T-helper 1 cell (primary cell): ENCODE measurements at regions not wholly inside any gene's neighbourhood (a gene's known extent, or its start where the extent isn't known, plus 50 kb on each side); places are given as distances from the start of the nearest gene placed in this dataset.

Source experiments
- DNase-seq, 5 donors: peaks; one replicate each; pipeline ENCODE4 v3.0.0-alpha.2; 2012 to 2020

DNA sequence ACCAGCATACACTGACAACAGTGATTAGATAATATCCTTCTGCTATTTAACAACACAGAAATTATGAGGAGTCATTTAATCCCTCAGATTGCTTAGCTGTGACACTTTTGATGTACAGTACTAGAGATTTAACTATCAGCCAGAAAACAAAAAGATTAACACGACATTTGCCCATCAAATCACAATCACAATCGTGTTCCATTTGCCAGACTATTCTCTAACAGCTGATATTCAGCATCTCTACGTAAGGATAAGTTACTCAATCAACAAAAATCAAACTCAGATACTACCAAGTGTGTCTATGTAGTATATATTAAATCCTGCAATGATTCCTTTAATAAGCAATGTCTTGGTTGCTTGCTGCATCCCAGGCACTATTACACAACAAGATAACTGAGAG is 558.7 kb upstream of the USP15 start:
- no peak for DNase-seq

DNA sequence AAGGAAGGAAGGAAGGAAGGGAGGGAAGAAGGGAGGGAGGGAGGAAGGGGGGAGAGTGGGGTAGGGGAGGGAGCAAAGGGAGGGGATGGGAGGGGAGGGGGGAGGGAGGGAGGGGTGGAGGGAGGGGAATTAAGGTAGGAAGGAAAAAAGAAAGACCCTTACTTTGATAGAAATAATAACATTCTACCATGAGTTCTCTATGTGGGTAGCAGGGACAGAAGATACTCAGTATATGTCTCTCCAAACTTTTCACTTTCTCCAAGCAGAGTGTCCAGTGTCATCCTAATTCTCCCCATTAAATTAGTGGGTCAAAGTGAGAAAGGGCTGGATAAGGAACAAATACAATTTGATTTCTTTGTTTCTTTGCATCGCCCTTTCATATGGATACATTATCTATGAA is 553.4 kb upstream of the USP15 start:
- no peak for DNase-seq

DNA sequence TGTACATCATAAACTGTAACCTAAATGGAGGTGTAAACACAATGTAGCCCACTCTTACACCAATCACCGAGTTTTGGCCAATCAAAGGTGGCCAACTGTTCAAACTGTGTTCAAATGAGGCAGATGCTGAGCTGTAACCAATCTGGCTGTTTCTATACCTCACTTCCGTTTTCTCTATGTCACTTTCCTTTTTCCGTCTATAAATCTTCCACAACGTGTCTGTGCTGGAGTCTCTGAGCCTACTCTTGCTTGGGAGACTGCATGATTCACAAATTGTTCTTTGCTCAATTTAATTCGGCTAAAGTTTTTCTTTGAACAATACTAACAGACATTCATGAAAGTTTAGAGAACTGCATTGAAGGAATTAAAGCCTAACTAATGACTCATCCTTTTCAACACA is 547.1 kb upstream of the USP15 start:
- DNase-seq = no peak

DNA sequence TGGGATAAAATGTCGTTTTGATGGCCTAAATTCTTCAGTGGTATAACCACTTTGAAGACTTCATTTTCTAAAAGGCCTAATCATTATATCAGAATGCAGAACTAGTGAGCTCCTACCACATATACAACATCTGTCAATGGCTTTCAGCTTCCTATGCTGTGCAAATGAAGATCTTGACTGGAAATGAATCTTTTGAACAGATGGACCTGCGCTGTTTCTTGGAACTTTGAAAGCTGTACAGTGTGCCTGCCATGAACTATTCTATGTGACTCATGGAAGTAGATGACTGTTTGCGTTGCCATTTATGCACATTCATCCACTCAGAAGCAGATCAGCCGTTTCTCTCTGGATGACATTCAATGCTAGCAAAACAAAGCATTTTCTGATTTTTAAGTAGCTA is 542.2 kb upstream of the USP15 start:
- DNase-seq = no peak

DNA sequence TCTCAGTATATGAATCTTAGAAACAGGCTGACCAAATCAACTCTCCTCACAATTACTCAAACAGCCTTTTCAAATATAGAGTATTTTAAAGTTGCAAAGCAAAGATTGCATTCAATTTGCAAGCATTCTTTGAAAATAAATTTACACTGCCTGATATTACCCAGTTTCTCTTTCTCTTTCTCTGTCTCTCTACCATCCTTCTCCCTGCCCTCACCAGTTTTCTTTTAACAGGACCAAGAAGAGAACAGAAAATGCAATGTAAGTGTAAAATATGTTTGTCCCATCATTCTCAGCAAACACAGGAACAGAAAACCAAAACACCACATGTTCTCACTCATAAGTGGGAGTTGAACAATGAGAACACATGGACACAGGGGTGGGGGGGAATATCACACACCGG is 520.3 kb upstream of the USP15 start:
- no peak for DNase-seq

DNA sequence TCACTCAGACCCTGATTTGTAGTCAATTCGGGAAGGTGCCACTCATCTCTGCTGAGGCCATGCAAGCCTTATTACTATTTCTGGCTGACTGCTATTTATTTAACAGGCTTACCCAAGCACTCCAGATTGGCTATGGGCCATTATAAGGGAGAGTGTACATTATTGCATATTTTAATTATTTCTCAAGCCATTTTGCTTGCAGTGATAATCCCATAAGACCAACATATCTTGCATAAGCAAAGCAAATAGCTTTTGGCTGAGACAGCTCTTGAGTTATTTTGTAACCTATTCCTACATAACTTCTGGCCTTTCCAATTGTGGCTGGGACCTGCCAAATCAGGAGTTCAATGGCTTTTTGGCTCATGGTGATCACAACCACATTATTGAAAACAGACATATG is 509.6 kb upstream of the USP15 start:
- DNase-seq = no peak

DNA sequence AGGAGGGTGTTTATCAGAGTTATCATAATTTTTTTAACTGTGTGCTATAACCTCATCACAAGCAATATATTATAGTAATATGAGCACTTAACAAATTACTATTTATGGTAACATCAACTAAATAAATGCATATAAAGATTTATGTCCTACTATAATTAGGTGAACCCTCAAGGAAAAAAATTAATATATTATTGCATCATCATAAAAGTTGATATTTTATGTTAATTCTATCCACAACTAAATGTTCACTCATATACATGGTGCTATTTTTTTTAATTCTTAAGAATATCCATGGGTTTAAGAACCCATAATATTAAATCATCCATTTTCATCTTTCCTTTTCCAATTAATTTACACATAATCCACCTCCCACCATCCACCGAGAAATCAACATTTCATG is 506.0 kb upstream of the USP15 start:
- no peak for DNase-seq

DNA sequence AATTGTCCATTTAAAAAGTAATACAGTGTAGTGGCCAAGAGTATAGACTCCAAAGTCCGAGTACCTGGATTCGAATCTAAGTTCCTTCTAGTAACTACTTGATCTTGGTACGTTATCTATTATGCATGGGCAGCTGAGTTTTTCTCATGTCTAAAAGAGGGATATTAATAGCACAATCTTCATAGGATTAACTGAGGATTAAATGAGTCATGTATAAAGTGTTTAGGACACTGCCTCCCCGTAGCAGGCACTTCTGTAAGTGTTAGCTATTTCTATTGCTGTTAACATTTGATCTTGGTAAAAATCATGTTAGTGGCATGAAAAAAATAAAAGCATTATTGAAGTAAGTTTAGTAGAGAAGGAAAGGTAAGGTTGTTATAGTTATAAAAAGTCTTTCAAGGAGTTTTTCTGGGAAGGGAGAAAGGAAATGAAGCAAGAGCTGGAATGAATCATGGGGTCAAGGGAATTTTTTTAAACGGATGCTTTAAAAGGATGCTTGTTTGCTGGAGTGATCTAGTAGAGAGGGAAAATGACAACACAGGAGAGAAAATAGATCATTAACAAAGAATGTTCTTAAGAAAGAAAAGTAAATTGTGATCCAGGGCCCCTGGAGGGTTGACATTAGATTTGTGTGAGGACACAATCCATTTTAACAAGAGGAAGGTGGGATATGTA is 502.2 kb upstream of the USP15 start:
- no peak for DNase-seq

DNA sequence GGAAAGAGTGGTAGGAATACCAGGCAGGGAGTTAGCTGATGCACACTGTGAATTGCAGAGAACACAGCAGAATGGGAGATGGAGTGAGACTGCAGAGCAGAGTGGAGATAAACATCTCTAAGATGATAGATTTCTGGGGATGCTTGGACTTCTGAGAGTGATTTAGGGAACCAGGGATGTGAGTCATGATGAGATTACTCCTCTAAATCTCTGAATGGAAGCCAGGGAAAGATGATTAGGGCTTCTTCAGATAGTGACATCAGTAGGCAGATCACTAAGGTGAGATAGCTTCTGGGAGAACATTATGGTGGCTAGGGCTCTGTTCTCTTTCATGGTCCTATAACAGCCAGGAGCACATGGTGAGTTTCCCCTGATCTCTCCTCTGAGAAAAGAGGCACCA is 501.5 kb upstream of the USP15 start:
- no peak for DNase-seq

DNA sequence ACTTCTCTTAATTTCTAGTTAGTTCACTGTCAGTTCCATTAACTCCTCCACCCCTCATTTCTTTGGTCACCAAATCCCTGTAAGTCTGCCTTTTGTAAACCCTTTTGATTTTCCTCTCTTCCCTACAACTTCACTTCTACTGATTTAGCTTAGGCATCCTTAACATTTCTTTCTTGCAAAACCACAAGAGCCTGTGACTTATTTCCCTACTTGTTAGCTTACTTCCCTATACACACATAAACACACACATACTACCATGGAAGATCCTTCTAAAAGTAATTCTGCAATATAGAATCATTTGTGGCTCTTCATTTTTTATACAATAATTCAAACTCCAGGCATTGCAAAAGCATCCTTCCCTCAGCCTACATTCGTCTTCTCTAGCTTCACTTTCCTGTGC is 494.3 kb upstream of the USP15 start:
- DNase-seq = no peak

DNA sequence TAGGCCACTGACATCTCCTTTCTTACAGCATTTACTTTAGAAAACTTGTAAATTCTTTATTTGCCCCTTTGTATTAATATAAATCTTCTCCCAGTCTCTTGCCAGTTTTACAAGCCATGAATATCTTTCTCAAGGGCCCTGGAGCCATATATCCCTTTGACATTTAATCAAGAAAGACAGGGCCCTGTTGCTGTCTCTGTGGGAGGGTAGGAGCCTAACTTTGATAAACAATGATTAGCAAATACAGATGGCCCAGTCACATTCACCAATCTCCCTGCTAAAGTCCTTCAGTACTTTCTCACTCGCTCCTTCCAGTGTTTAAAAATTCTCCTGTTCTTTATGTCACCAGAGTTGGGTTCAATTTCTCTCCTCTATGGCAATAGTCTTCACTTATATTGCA is 479.8 kb upstream of the USP15 start:
- DNase-seq = no peak

DNA sequence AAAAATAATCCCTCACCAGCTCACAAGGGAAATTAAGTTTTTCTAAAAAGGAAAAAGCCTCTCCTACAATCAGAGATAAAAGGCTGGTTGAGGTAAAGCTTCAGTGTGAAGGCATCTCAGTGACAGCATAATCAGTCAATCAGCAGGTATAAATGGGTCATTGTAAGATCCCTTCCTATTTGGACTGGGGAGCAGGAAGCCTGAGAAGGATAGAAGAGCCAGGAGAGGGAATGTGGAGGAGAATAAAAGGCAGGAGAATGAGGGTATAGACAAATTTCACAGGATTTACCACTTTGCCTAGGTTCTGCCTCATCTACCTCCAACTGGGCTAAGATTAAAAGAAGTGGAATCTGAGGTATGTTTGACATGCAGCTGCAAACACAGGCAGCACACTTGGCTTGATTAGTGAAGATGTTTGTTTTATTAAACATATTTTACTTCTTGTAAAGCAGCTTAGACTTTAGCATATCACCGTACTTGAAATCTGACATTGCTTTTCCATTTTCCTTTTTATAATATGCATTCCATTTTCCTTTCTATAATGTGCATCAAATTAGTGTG is 479.1 kb upstream of the USP15 start:
- no peak for DNase-seq

DNA sequence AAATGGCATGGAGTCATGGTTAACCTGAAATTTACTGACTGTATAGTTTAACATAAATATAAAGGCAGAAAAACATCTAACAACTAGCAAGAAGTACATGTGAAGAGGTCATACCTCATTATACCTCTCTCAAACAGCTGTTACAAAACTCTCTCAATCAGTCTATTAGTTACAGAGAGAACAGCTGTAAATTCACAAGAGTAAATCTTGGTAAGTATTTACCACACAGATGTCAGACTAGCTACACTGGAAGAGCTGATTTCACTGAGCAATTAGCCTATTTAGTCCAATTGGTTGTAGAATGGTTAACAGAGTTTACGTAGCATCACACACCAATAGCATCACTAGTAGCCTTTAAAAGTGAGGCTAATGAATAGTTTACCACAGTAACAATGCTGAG is 463.4 kb upstream of the USP15 start:
- DNase-seq = no peak

DNA sequence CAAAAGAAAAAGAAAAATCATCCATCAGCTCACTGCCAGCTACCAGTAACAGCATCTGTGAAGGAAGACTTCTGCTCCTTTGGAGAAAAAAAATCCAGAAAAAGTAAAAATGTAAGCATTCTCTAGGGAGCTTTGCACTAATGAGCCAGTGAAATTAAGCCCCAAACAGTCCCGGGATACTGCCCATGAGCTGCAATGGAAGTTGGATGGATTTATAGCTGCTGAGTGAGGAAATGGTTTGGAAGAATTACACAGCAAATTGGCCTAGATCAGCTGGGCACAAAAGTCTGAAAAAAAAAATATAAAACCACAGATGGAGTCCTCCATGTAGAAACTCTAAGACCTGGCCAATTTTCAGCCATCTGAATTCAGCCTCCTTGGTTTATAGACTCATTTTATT is 462.9 kb upstream of the USP15 start:
- DNase-seq = no peak

DNA sequence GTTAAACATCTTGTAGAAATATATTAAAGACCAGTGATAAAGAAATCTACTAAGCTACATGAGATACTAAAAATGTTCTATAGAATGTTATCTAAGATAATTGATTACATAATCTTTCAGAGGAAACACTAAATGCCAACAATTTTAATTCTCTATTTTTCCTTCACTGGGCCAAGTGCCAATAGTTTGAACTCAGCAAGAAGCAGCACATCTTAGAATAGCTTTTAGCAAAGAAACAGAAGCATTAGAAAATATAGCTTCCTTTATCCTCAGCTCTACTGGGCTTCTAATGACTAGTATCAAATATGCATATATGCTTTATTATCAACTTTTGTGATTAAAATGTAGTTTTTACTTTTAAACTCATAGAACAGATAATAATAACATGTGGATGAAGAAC is 461.4 kb upstream of the USP15 start:
- no peak for DNase-seq

DNA sequence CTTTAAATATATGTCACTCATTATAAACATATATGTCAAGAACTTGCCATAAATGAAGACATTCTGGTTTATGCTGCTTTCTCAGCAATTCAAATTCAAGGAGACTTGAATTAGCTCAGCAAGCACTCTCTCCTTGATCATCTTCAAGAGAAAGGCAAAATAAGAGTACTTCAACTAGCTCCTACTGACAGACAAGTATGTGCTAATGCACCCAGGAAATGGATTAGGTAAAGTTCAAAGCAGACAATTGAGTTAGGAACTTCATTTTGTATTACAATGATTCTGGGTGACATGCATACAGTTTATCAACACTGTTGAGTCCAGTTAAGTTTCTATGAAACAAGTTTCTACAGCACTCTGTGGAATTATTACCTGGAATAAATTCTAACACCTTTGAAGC is 455.9 kb upstream of the USP15 start:
- DNase-seq = no peak

DNA sequence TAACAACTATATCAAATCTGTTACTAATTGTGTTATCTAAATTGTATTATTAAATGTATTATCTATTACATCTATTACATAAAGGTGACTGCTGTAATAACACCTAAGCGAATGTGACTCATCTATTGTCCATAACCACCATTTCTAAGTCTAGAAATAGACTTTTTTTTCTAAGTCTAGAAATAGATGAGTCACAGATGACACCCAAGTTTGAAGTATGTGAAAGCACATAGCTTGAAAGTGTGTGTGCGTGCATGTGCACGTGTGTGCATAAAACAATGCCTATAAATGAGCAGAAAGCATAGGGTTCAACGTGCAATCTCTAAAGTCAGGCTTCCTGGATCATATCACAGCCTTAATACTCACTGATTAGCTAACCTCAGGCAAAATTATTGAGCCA is 451.3 kb upstream of the USP15 start:
- DNase-seq = no peak

DNA sequence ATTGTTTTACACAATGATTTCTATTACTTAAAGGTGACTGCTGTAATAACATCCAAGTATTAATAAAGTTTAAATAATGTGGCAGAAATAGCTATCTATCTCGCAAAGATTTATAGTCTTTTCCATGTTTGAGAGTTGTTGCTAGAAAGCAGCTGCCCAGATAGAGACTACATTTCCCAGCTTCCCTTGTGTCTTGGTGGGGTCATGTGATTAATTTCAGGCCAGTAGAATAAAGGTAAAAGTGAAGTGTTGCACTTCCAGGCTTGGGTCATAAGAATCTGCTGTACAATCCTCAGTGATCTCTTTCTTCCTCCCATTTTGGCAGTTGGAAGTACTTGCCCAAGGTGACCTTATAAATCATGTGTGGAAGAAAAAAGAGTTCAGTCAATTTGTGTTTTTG is 449.7 kb upstream of the USP15 start:
- DNase-seq = no peak

DNA sequence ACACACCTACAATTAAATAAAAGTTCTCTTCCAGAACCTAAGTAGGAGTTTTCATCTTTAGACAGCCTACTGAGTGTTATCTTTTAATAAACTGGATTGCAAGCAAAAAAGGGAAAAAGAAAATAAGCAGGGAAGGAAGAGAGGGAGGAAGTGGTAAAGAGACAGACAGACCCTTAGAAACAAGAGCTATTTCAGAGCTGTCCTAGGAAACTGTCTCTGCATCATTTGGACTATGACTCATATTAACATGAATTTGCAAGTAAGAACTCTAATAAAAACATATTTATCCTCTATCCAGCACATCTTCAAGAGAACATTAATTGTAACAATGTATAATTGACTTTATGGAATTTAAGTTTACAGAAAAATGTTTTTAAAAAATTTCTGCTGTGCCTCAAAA is 438.8 kb upstream of the USP15 start:
- DNase-seq = no peak

DNA sequence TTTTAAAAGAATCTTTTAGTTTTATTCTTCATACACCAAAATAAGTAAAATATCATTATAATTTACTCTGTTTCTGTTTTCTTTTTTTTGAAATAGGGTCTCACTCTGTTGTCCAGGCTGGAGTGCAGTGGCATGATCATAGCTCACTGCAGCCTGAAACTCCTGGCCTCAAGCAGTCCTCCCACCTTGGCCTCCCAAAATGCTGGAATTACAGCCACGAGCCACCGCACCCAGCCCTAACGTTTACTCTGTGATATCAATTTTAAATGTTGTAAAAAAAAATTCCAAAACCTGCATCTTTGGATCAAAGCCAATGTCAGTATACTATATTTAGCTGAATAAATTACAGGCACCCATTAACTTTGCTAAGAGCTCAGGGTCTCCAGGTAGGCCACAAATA is 437.1 kb upstream of the USP15 start:
- no peak for DNase-seq

DNA sequence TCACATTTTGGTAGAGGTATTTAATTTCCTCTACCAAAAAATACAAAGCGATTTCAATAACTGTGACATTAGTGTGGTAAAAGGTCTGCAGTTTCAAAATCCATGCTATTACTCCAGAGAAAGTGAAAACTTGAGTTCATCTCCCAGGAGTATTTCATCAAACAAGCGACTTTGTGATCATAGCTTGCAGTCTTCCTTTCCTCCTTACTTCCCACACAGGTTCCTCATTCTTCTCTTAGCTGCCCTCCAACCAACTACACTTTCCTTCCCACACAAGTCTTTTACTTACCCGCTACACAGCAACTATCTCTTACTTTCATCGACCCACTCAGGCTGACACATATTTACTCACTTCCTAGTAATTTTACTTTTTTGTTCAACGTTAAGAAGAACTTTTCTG is 413.4 kb upstream of the USP15 start:
- DNase-seq = no peak

DNA sequence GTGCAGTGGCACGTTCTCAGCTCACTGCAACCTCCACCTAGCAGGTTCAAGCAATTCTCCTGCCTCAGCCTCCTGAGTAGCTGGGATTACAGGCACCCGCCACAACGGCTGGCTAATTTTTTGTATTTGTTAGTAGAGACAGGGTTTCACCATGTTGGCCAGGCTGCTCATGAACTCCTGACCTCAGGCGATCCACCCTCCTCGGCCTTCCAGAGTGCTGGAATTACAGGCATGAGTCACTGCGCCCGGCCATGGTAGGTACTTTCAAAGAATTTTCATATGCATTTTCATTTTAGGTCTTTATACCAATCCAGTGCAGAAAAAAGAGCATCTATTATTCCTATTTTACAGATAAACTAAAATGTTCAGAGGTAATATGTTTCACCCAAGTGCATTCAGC is 411.3 kb upstream of the USP15 start:
- no peak for DNase-seq

DNA sequence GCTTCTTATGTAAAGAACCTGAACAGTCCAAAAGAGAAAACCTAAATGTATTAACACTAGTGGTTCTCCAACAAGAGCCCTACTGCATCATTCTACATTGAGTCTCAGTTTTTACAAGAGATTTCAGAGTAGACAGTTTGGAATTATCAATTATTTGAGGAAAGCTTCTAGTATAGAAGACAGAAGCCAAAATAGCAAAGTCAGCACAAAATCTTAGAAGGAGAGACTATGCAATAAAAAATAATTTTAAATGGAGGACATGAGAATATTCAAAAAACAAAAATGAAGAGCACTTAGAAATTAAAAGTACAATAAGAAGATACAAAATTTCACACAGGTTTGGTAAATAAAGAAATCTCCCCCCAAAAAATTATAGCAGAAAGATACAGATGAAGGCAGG is 406.3 kb upstream of the USP15 start:
- DNase-seq = no peak

DNA sequence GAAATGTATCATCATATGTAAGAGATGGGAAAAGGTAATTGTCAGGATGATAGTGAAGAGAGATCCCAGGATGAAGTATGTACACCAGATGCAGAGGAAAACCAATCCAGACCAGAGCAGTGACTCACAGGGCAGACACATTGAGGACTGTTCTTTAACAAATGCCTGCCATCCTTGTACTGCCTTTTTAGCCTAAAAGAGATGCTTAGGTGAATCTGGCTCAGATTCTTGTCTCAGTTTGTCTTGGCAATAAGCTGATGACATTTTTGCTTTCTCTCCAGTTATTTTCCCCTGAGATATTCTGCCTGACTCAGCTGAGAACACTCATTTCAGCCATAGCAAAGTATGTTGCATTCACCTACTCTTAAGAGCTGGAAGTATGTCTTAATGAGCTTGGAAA is 405.3 kb upstream of the USP15 start:
- no peak for DNase-seq

DNA sequence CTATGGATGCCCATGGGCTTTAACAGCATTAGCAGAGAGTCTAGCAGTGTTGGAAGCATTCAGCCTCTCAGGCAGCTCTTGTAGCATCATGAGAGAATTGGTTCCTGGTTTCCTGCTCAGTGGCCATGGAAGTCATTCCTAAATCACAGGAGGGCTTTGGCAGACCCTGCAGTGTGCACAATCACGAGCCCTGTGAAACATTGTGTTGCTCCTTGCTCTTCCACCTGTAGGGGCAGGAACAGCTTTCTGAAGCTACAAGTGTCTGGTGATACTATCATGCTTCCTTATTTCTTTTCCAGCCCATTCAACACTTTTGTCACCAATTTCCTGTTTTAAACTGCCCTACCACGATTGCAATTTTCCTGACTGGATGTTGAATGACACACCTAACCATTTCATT is 402.2 kb upstream of the USP15 start:
- no peak for DNase-seq

DNA sequence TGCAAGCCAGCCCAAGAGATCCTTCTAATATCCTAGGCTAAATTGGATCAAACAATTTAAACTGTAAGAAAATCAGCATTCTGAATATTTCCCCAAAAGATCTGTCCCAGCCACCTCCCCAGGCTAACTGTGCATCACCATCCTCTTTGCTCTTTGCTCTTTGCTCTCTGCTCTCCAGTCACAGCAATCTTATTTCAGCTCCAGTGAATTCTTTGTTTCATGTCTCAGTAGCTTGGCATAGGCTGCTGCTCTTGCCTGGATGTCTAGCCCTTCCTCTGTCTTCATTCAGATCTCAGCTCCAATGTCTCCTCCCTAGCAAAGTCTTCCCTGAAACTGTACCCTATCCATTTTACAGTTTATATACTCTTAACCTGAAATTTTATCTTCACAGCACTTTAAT is 399.8 kb upstream of the USP15 start:
- DNase-seq = no peak
